GM13976 (cell line): ENCODE measurements at regions not wholly inside any gene's neighbourhood (a gene's known extent, or its start where the extent isn't known, plus 50 kb on each side); places are given as distances from the start of the nearest gene placed in this dataset.

Experiments
- DNase-seq: peaks from one replicate; pipeline ENCODE4 v3.0.0; 2012; ENCODE audit warnings: low spot score
- CTCF ChIP-seq: IDR thresholded peaks from 2 replicates; pipeline ENCODE4 v1.5.1; 2012; ENCODE audit warnings: borderline replicate concordance, mild to moderate bottlenecking; ENCODE audit not compliant: insufficient read depth; ENCODE audit errors: extremely low read depth, missing control alignments, control extremely low read depth
- in situ Hi-C: fragments of 300-500 bp; cut with MboI; formaldehyde crosslinking; loops from one replicate; pipeline ENCODE4 v1.12.0; 2022; ENCODE audit warnings: low sequenced_read_pairs, mixed read lengths, inconsistent platforms; ENCODE audit not compliant: unreplicated experiment

- DNase-seq: no peak
- in situ Hi-C loops: no loop called here
- no peak for TF ChIP-seq CTCF
Observed at GRCh38 chr1:5165762-5166161, 511.4 kb downstream of the AJAP1 start.

- TF ChIP-seq CTCF: no peak
- no peak for DNase-seq
- in situ Hi-C loops: no loop called here
Observed at GRCh38 chr1:5164158-5164557, 509.7 kb downstream of the AJAP1 start.

GRCh38 chr1:5161372-5161771, 507.0 kb downstream of the AJAP1 start:
- in situ Hi-C loops: no loop called here
- no peak for TF ChIP-seq CTCF
- DNase-seq: no peak

GRCh38 chr1:5157175-5157574, 502.8 kb downstream of the AJAP1 start:
- TF ChIP-seq CTCF: no peak
- no peak for DNase-seq
- in situ Hi-C loops: no loop called here

GRCh38 chr1:5156416-5157120, 502.2 kb downstream of the AJAP1 start:
- in situ Hi-C loops: no loop called here
- no peak for DNase-seq
- no peak for TF ChIP-seq CTCF

GRCh38 chr1:5151511-5151910, 497.1 kb downstream of the AJAP1 start:
- no peak for TF ChIP-seq CTCF
- in situ Hi-C loops: no loop called here
- DNase-seq: no peak

GRCh38 chr1:5150191-5150590, 495.8 kb downstream of the AJAP1 start:
- TF ChIP-seq CTCF: no peak
- DNase-seq: no peak
- in situ Hi-C loops: no loop called here
